Stomach (tissue), 8 donors: ENCODE measurements at regions not wholly inside any gene's neighbourhood (a gene's known extent, or its start where the extent isn't known, plus 50 kb on each side); places are given as distances from the start of the nearest gene placed in this dataset.
A peak's percentile ranks its signal among the peaks of the same experiment; 100 is the strongest.
"Not testable (repeated sequence)": the region's sequence is repeated elsewhere in the genome, so short reads cannot be mapped to it uniquely, and the experiment has no call there.

Source experiments
- DNase-seq, 2 donors: peaks; one replicate each; pipeline versions ENCODE4 v3.0.0 to v3.0.0-alpha.2; 2013 to 2019
- H3K27ac ChIP-seq, 5 donors: fragments of 200-600 bp in 4 of 5; sonication (generic) in 4 of 5; one replicate each; pipeline ENCODE4 v1.5.1; 2013 to 2019; ENCODE audit warnings: mild to moderate bottlenecking in 1 of 5, moderate library complexity in 1 of 5
- H3K27me3 ChIP-seq, 3 donors: fragments of 200-600 bp; sonication (generic); one replicate each; pipeline ENCODE4 v1.5.1; 2017 to 2019; ENCODE audit warnings: mixed run types in 1 of 3
- H3K36me3 ChIP-seq, 4 donors: fragments of 200-600 bp; sonication (generic); 1 replicate in 3 of 4; 2 replicates in 1 of 4; pipeline ENCODE4 v1.5.1; 2016 to 2019
- H3K4me1 ChIP-seq, 4 donors: fragments of 200-600 bp; sonication (generic); one replicate each; pipeline ENCODE4 v1.5.1; 2016 to 2019
- H3K4me3 ChIP-seq, 4 donors: fragments of 200-600 bp; sonication (generic) in 3 of 4; one replicate each; pipeline ENCODE4 v1.5.1; 2016 to 2019; ENCODE audit warnings: mild to moderate bottlenecking in 1 of 4
- H3K9me3 ChIP-seq, 4 donors: fragments of 200-600 bp; sonication (generic); one replicate each; pipeline ENCODE4 v1.5.1; 2016 to 2019
- POLR2A ChIP-seq, 4 donors: fragments of 450-650 bp; IDR thresholded peaks; one replicate each; pipeline ENCODE4 v1.6.1; 2016; ENCODE audit warnings: antibody characterized with exemption in 4 of 4, control low read depth in 2 of 4, mild to moderate bottlenecking in 1 of 4, moderate library complexity in 1 of 4
- POLR2AphosphoS5 ChIP-seq, 3 donors: sonication (generic); formaldehyde crosslinking; IDR thresholded peaks; one replicate each; pipeline ENCODE4 v1.6.1; 2016; ENCODE audit warnings: antibody characterized with exemption in 3 of 3
- WGBS, 5 donors: extraction: QIAGEN DNeasy Blood & Tissue Kit in 3 of 5; methylation state at CpG; one replicate each; pipeline versions ENCODE4 v1.1.5 to v1.1.7; 2013 to 2018; 5-methylcytosine and 5-hydroxymethylcytosine counted together
- intact Hi-C: fragments of 100-400 bp; cut with DNase I; formaldehyde crosslinking; loops from one replicate; pipeline ENCODE4 v1.15.1; 2023; ENCODE audit warnings: low total_unique reads
- TF ChIP-seq, protein P1 (sequence below), 7 experiments: fragments of 450-650 bp in 4 of 7; fragments of 200-600 bp in 3 of 7; sonication (generic) in 3 of 7; IDR thresholded peaks; one replicate each; pipeline ENCODE4 v1.5.1; 2016 to 2019; ENCODE audit warnings: antibody characterized with exemption in 7 of 7, control low read depth in 2 of 7, mild to moderate bottlenecking in 1 of 7
- donor health status: healthy with polysubstance abuse.
- donor health status: Bipolar disorder and iron deficiency.
- donor health status: healthy.

DNA sequence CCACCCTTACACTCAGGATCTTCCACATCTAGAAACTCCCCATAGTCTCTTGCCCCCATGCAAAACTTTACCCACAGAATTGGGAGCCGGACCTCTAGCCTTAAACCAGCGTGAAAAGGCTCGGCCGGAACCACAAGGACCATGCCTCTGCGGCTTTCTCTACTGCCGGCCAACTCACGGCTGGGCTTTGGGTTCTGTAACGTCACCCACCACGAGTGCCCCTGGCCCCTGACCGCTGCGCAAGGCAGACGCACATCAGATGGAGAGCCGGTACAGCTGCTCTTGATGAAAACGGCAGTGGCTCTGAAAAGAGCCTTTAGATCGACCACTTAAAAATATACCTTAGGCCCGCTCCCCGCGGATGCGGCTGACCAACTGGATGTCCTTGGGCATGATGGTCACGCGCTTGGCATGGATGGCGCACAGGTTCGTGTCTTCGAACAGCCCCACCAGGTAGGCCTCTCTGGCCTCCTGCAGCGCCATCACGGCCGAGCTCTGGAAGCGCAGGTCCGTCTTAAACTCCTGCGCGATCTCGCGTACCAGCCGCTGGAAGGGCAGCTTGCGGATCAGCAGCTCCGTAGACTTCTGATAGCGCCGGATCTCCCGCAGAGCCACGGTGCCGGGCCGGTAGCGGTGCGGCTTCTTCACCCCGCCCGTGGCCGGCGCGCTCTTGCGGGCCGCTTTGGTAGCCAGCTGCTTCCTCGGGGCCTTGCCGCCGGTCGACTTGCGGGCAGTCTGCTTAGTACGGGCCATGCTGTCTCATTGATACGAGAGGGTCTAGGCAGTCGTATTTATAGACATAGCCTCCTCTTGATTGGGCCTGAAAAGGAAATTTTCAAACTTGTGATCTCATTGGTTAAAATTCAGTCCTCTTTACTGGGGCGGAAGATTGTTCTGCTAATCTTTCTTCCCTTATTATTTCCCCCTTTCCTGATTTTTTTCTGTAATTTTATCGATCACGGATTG lies 66.3 kb downstream of the FAM72C start:
- 1 to 80% (median 5%) methylated on average over 2 to 48 of the region's 62 CpGs for WGBS, 5 donors
- not testable (repeated sequence) for H3K9me3 ChIP-seq
- peak overlapping the region; percentile 58 to 81 (median 71) for H3K27ac ChIP-seq

DNA sequence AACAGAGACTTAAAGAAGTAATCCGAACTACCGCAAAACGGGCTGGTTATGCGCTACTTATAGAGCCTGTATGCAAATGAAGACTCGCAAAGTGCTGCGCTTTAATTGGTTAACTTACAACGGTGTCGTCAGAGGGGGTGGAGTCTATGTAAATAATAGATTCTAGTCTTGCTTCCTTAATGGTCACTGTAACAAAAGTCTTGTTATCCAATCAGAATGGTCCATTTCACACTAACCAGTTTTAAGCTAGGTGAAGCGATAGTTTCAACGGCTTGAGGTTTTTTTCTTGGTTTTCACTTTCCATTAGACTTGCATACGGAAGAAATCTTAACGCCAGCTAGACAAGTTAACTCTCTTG lies 67.2 kb downstream of the FAM72C start:
- 0 to 8% (median 2%) methylated on average over 5 to 12 of the region's 12 CpGs for WGBS, 5 donors
- H3K4me1 ChIP-seq, H3K36me3 ChIP-seq, H3K9me3 ChIP-seq, intact Hi-C loops, DNase-seq, H3K27me3 ChIP-seq: not testable (repeated sequence)
- peak overlapping the region; percentile 32 to 58 (median 44) for H3K4me3 ChIP-seq
- peak overlapping the region; percentile 53 to 88 (median 76) for H3K27ac ChIP-seq

More for the DNA sequence above, 66.3 kb downstream of the FAM72C start:
- intact Hi-C loops, H3K4me1 ChIP-seq, H3K27me3 ChIP-seq, H3K36me3 ChIP-seq: not testable (repeated sequence)
- peak overlapping the region; percentile 33 to 53 (median 40) for H3K4me3 ChIP-seq
- DNase-seq = peak; percentile 62 to 72

DNA sequence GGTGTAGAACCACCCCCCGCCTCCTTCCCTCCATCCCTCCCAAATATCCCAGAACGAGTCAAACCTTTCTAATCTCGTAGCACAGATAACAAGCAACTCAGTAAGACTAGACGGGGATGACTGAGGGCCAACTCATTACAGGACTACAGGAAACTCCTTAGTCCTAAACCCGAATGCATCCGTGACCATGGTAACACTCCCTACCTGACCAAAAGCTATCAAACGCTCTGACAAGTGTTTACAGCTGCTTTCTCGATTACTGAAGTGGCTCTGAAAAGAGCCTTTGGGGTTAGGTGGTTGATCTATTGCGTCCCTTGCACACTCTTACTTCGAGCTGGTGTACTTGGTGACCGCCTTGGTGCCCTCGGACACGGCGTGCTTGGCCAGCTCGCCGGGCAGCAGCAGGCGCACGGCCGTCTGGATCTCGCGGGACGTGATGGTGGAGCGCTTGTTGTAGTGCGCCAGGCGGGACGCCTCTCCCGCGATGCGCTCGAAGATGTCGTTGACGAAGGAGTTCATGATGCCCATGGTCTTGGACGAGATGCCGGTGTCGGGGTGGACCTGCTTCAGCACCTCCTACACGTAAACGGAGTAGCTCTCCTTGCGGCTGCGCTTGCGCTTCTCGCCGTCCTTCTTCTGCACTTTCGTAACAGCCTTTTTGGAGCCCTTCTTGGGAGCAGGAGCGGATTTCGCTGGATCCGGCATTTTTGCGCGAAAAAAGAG lies 67.7 kb downstream of the FAM72C start:
- H3K4me3 ChIP-seq = peak overlapping the region; percentile 32 to 58 (median 44)

DNA sequence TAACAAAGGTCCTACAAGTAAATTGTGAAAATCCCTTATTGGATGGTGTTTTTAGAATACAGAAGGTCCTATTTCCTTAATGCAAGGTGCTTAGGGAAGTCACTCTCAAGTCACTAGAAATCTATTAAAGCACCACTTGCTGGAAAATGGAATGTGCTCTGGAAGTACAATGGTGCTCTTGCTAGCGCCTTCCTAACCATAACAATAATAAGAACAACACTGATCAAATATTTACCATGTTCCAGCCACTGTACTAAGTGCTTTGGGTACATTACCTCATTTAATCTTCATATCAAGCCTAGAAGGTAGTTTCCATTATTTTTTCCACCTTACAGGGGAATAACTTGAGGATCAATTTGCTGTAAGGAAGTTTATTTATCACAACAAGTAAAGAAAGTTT lies 75.4 kb downstream of the FAM72C start:
- H3K27me3 ChIP-seq, H3K4me3 ChIP-seq, H3K27ac ChIP-seq, intact Hi-C loops, H3K36me3 ChIP-seq, H3K4me1 ChIP-seq, DNase-seq, H3K9me3 ChIP-seq: not testable (repeated sequence)
- no CpG with 5 or more reads among the region's 1 CpG for WGBS, 5 donors

More for the DNA sequence above, 67.7 kb downstream of the FAM72C start:
- H3K4me1 ChIP-seq, H3K27me3 ChIP-seq, intact Hi-C loops, H3K36me3 ChIP-seq, H3K9me3 ChIP-seq: not testable (repeated sequence)
- peak overlapping the region; percentile 53 to 88 (median 76) for H3K27ac ChIP-seq
- TF ChIP-seq POLR2A (IDR thresholded peaks at IDR 0.05) (peak in 1 of 4 donors; percentile 37), POLR2AphosphoS5 (IDR thresholded peaks at IDR 0.05) (peak in 1 of 3 donors; percentile 48)
- peak; percentile 45 to 71 for DNase-seq
- 12 to 34% (median 16%) methylated on average over 6 to 41 of the region's 48 CpGs for WGBS, 5 donors

DNA sequence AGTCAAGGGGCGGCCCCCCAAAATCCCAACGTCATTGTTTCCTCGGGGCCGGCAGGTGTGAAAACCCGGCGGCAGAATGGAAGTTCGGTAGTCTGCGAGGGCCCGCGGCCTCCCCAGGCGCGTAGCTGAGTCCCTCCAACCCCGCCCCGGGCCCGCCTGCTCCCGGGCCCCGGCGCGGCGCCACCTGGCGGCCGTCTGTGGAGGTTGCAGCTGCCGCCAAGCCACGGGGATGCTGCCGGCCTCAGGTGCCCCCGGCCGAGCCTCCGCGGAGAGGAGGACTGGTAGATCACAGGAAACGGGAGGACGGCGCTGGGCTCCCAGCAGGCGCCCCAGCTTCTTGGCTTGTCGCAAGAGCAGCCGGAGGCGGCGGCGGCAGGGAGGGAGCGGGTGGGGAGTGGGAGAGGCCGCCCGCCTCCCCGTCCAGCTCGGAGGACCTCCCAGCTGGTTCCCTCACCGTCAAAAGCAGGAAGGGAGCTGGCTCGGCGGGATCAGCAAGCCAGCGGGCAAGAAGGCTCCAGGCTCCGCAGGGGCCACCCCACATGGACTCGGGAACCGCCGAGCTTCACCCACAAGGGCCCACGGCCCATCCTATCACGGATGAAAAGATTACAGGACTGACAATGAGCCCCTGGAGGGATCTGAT lies 86.7 kb downstream of the FAM72C start:
- Histone ChIP-seq H3K4me3 (peak overlapping the region; percentile 23 to 45 (median 36)), H3K27ac (peak overlapping the region in 4 of 5 donors; percentile 22 to 55 (median 39))
- H3K4me1 ChIP-seq, H3K36me3 ChIP-seq, H3K9me3 ChIP-seq, intact Hi-C loops, H3K27me3 ChIP-seq: not testable (repeated sequence)
- 1 to 7% (median 2%) methylated on average over 5 to 24 of the region's 53 CpGs; no CpG with 5 or more reads in 2 of the 5 donors for WGBS, 5 donors
- TF ChIP-seq, protein P1, sequence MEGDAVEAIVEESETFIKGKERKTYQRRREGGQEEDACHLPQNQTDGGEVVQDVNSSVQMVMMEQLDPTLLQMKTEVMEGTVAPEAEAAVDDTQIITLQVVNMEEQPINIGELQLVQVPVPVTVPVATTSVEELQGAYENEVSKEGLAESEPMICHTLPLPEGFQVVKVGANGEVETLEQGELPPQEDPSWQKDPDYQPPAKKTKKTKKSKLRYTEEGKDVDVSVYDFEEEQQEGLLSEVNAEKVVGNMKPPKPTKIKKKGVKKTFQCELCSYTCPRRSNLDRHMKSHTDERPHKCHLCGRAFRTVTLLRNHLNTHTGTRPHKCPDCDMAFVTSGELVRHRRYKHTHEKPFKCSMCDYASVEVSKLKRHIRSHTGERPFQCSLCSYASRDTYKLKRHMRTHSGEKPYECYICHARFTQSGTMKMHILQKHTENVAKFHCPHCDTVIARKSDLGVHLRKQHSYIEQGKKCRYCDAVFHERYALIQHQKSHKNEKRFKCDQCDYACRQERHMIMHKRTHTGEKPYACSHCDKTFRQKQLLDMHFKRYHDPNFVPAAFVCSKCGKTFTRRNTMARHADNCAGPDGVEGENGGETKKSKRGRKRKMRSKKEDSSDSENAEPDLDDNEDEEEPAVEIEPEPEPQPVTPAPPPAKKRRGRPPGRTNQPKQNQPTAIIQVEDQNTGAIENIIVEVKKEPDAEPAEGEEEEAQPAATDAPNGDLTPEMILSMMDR (IDR thresholded peaks at IDR 0.05) = peak in 4 of 7 experiments; percentile 9 to 61 (median 33)
- peak; percentile 80 to 81 for DNase-seq

DNA sequence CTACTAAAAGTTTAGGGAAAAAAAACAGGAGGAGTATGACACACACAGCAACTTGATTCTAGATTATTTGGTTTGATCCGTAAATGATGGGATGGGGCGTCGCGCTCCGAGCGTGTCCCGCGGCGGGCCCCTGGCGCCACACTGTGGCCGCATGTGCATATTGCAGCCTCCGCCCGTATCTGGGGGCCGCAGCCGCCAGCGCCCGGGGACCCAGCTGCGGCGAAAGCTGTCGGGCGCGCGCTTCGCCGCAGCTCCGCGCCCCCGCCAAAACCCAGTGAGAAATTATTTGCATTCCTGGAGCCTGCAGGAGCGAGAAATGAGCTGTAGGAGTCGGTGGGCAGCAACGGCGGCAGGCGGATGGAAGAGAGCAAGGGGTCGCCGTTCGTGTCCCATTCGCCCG lies 87.3 kb downstream of the FAM72C start:
- H3K27ac ChIP-seq = peak overlapping the region in 4 of 5 donors; percentile 22 to 55 (median 39)

DNA sequence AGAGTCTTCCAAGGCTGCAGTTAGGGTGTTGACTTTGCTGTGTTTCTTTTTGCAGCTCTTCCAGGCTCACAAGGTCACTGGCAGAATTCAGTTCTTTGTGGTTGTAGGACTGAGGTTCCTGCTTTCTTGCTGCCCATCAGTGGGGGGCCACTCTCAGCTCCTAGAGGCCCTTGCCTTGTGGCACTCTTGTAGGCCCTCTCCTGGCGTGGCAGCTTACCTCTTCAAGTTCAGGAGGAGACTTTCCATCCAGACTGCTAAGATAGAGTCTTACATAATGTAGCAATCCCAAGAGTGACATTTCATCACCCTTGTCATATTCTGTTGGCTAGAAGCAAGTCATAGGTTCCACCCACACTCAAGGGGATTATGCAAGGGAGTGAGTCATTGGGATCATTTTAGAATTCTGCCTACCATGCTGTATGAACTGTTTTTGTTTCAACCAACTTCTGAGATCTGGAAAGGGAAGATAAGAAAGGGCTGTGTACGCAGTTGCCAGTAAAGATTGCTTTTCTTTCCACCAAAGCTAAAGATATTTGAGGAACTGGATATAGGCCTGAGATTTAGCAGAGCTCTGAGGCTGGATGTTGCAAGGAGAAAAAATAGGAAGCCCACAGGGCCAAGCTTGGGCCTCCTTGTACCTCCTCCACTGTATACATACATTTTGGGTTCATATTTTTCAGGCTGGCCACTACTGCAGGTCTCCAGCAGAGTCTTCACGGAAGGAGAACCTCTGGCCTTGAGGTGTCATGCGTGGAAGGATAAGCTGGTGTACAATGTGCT lies 91.8 kb downstream of the FAM72C start:
- H3K36me3 ChIP-seq, H3K27ac ChIP-seq, H3K9me3 ChIP-seq, H3K27me3 ChIP-seq, H3K4me1 ChIP-seq, DNase-seq, H3K4me3 ChIP-seq, intact Hi-C loops: not testable (repeated sequence)
- 90 to 100% (median 95%) methylated on average over 2 of the region's 4 CpGs; no CpG with 5 or more reads in 2 of the 5 donors for WGBS, 5 donors

More for the DNA sequence above, 87.3 kb downstream of the FAM72C start:
- WGBS, 5 donors = 0 to 2% (median 1%) methylated on average over 16 to 23 of the region's 38 CpGs; no CpG with 5 or more reads in 1 of the 5 donors
- TF ChIP-seq, protein P1 (IDR thresholded peaks at IDR 0.05) = peak in 1 of 7 experiments; percentile 41
- H3K4me3 ChIP-seq = peak overlapping the region; percentile 23 to 45 (median 36)
- H3K4me1 ChIP-seq, H3K36me3 ChIP-seq, H3K27me3 ChIP-seq, intact Hi-C loops, H3K9me3 ChIP-seq: not testable (repeated sequence)
- DNase-seq = peak in 1 of 2 donors; percentile 47

DNA sequence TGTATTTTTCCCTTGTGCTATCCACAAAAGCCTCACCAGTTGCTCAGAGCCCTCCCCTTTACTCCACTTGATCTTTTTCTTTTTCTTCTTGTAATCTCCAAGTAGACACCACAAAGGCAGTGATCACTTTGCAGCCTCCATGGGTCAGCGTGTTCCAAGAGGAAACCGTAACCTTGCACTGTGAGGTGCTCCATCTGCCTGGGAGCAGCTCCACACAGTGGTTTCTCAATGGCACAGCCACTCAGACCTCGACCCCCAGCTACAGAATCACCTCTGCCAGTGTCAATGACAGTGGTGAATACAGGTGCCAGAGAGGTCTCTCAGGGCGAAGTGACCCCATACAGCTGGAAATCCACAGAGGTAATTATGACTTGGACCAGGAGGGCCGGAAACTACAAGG lies 95.8 kb downstream of the FAM72C start:
- H3K9me3 ChIP-seq, DNase-seq, H3K4me3 ChIP-seq, H3K36me3 ChIP-seq, H3K4me1 ChIP-seq, H3K27me3 ChIP-seq, intact Hi-C loops, H3K27ac ChIP-seq: not testable (repeated sequence)
- 60% methylated on average over 1 of the region's 5 CpGs; no CpG with 5 or more reads in 4 of the 5 donors for WGBS, 5 donors
